ENCODE measurements at regions not wholly inside any gene's neighbourhood (a gene's known extent, or its start where the extent isn't known, plus 50 kb on each side); places are given as distances from the start of the nearest gene placed in this dataset.

DNA sequence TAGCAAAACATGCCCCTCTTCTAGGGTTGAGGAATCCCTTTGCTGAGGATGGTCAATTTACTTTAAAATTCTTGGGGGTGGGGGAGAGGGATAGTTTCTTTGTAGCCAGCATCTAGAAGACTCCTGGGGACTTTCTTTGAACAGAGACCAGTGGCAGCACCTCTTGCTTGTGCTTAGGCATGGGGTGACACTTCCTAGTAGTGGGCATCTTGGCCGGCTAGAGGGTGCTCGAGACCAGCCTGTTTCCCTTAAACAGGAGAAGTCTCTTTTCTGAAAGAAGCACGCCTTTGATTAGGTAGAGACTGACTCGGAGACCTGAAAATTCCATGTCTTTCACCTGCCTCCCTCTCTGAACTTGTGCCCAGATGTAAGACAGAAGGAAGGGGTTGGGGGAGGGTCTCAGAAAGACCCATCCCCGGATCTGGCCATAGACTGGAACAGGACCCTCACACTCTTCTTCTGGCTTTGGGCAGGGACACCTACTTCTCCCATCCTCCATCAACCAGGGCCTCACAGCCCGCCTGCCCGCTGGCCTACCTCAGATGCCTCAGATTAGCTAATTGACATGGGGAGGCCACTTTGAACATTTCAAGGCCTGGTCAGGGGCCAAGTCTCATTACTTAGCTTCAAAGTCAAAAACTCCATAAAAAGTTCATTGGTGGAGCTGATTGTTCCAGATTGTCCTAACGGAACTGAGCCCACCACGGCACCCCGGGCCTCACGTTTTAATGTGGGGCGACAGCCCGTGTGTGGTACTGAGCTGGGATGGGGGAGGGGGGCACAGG is 172.2 kb downstream of the CDC5L start:
- Histone ChIP-seq H4K20me1 (ENCODE audit: insufficient read depth, low read depth, low read length) (no peaks in the 10 kb centered on the region), H3K9me3 (ENCODE audit: low read length) (no peaks in the 10 kb centered on the region), H3K4me3 (ENCODE audit: low read length) (no peak overlapping the region), H3K9me2 (replicated peaks; ENCODE audit: insufficient read depth, low read length) (no peaks in the 10 kb centered on the region), H3K36me3 (ENCODE audit: insufficient read depth, low read length) (no peaks in the 10 kb centered on the region), H3K27ac (ENCODE audit: low read length) (no peak overlapping the region), H2AFZ (ENCODE audit: low read length) (no peak overlapping the region), H3K9ac (ENCODE audit: low read length) (no peak overlapping the region), H3K79me2 (ENCODE audit: low read length) (no peaks in the 10 kb centered on the region), H3K4me1 (ENCODE audit: low read length) (no peaks in the 10 kb centered on the region), H3K4me2 (ENCODE audit: low read depth, low read length, poor library complexity, severe bottlenecking) (no peak overlapping the region), H3K27me3 (ENCODE audit: low read length) (no peaks in the 10 kb centered on the region)
- peak; percentile 43 for DNase-seq

DNA sequence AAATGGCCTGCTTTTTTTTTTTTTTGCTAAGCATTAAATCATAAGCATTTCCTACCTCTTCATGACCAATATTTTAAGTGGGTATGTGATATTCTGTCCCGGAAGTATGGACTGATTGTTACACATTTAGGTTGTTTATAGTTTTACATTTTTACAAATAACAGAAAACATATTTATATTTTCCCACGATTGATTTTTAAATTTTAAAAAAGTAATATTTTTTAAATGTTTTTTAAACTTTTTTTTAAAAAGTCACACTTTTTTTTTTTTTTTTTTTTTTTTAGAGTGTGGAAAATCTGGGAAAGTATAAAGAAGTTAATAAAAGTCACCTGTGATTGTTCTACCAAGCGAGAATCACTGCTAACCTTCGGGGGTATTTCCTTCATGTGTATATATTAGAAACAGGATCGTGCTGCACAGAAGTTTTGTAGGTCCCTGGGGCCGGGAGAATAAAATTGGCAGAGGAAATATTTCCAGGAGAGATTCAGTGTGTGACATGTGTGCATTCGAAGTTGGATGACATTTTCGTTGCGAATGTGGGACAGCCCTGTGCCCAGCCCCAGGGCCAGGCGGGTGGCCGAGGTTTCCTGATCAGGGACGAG is 173.1 kb downstream of the CDC5L start:
- Histone ChIP-seq H3K36me3 (ENCODE audit: insufficient read depth, low read length) (no peaks in the 10 kb centered on the region), H3K9ac (ENCODE audit: low read length) (no peak overlapping the region), H3K79me2 (ENCODE audit: low read length) (no peaks in the 10 kb centered on the region), H4K20me1 (ENCODE audit: insufficient read depth, low read depth, low read length) (no peaks in the 10 kb centered on the region), H3K27me3 (ENCODE audit: low read length) (no peaks in the 10 kb centered on the region), H3K4me3 (ENCODE audit: low read length) (no peak overlapping the region), H3K9me3 (ENCODE audit: low read length) (no peaks in the 10 kb centered on the region), H3K4me1 (ENCODE audit: low read length) (no peaks in the 10 kb centered on the region), H3K4me2 (ENCODE audit: low read depth, low read length, poor library complexity, severe bottlenecking) (no peak overlapping the region), H2AFZ (ENCODE audit: low read length) (no peak overlapping the region), H3K27ac (ENCODE audit: low read length) (no peak overlapping the region), H3K9me2 (replicated peaks; ENCODE audit: insufficient read depth, low read length) (no peaks in the 10 kb centered on the region)
- no peak for DNase-seq

DNA sequence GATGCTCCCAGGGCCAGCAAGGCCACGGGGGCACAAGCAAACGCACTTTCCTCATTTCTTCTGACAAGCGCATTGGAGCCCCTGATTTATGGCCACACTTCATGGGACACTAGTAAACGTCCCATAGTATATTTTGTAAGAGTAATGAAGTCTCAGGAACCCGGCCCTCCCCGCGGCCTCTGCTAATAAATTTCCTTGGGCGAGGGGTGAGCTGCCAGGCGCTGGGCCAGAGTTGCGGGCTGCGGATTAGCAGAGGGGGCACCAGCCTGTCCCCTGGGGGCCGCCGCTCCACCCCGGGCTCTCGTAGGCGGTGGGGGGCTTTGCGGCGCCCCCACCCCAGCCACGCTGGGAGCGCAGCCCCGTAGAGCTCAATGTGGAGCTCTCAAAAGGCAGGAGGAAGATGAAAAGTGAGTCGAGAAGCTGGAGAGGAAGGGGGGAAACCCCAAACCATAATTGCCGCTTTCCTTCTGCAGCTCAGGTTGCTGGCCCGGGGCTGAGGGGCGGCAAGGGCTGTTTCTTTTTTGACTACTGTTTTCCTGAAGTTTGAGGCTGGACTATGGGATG is 173.6 kb downstream of the CDC5L start:
- Histone ChIP-seq H3K9me3 (ENCODE audit: low read length) (no peaks in the 10 kb centered on the region), H3K36me3 (ENCODE audit: insufficient read depth, low read length) (no peaks in the 10 kb centered on the region), H3K9me2 (replicated peaks; ENCODE audit: insufficient read depth, low read length) (no peaks in the 10 kb centered on the region), H3K9ac (ENCODE audit: low read length) (no peak overlapping the region), H3K79me2 (ENCODE audit: low read length) (no peaks in the 10 kb centered on the region), H3K4me2 (ENCODE audit: low read depth, low read length, poor library complexity, severe bottlenecking) (no peak overlapping the region), H3K4me3 (ENCODE audit: low read length) (no peak overlapping the region), H2AFZ (ENCODE audit: low read length) (no peak overlapping the region), H4K20me1 (ENCODE audit: insufficient read depth, low read depth, low read length) (no peaks in the 10 kb centered on the region), H3K4me1 (ENCODE audit: low read length) (no peaks in the 10 kb centered on the region), H3K27me3 (ENCODE audit: low read length) (no peaks in the 10 kb centered on the region), H3K27ac (ENCODE audit: low read length) (no peak overlapping the region)
- no peak for DNase-seq

DNA sequence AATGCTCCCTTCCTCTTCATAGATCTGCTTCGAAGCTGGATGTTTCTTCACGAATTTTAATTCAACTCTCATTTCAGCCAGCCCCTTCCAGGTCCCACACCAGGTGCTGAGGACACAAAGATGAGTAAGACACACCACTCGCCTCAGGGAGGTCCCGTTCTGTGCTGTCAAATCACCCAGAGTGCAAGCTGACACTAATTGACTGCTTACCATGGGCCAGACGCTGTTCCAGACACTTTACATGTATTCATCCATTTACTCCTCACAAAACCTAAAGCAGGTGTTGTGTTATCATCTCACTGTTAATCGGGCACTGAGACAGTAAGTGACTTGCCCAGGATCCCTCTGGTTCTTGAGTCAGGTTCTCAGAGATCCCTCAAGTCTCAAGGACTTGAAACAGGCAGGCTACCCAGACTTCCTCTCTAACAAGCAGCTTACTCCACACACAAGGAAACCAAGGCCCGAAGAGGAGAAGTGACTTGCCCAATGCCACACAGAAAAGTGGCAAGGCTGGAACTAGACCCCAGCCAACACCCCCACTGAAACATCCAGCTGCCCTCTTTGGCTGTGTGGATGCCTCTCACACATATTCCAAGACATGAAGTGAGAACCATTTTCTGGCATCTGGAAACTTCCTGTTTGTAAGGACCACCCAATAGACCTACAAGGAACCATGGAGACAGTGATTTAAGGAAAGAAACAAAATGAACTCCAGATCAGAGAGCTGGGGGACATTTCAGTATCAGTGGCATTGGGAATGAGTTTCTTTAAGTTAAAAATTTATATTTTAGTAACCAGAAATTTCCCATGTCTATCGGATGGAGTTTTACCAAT is 174.5 kb downstream of the CDC5L start:
- H4K20me1 ChIP-seq (ENCODE audit: insufficient read depth, low read depth, low read length) = no peaks in the 10 kb centered on the region
- DNase-seq = no peak
- H3K4me3 ChIP-seq (ENCODE audit: low read length) = no peak overlapping the region
- no peaks in the 10 kb centered on the region for H3K36me3 ChIP-seq (ENCODE audit: insufficient read depth, low read length)
- no peaks in the 10 kb centered on the region for H3K4me1 ChIP-seq (ENCODE audit: low read length)
- no peaks in the 10 kb centered on the region for H3K27me3 ChIP-seq (ENCODE audit: low read length)
- no peaks in the 10 kb centered on the region for H3K79me2 ChIP-seq (ENCODE audit: low read length)
- H3K9me3 ChIP-seq (ENCODE audit: low read length) = no peaks in the 10 kb centered on the region
- H3K9me2 ChIP-seq (replicated peaks; ENCODE audit: insufficient read depth, low read length) = no peaks in the 10 kb centered on the region
- no peak overlapping the region for H3K27ac ChIP-seq (ENCODE audit: low read length)
- H3K9ac ChIP-seq (ENCODE audit: low read length) = no peak overlapping the region
- no peak overlapping the region for H3K4me2 ChIP-seq (ENCODE audit: low read depth, low read length, poor library complexity, severe bottlenecking)
- H2AFZ ChIP-seq (ENCODE audit: low read length) = no peak overlapping the region

DNA sequence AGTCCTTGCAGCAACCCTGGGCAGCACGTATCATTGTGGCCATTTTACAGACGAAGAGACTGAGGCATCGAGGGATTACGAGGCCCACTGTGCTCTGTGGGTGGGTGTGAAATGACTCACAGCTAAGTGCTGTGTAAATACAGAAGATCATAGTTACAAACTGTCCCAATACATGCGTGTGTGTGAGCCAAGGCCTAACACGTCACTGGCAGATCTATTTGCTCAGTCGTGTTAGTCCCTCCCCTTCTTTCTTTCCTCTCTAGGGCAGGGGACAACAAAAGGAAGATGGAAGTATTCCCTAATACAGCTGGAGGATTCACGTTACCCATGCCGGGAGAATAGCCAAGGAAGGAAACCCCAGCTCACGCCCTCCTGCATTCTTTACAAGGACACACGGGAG is 175.9 kb downstream of the CDC5L start:
- no peak for DNase-seq
- H3K79me2 ChIP-seq (ENCODE audit: low read length) = no peaks in the 10 kb centered on the region
- no peaks in the 10 kb centered on the region for H3K27me3 ChIP-seq (ENCODE audit: low read length)
- H3K4me2 ChIP-seq (ENCODE audit: low read depth, low read length, poor library complexity, severe bottlenecking) = no peak overlapping the region
- no peaks in the 10 kb centered on the region for H3K4me1 ChIP-seq (ENCODE audit: low read length)
- H2AFZ ChIP-seq (ENCODE audit: low read length) = no peak overlapping the region
- H4K20me1 ChIP-seq (ENCODE audit: insufficient read depth, low read depth, low read length) = no peaks in the 10 kb centered on the region
- H3K36me3 ChIP-seq (ENCODE audit: insufficient read depth, low read length) = no peaks in the 10 kb centered on the region
- no peak overlapping the region for H3K4me3 ChIP-seq (ENCODE audit: low read length)
- H3K9me3 ChIP-seq (ENCODE audit: low read length) = no peaks in the 10 kb centered on the region
- no peaks in the 10 kb centered on the region for H3K9me2 ChIP-seq (replicated peaks; ENCODE audit: insufficient read depth, low read length)
- H3K9ac ChIP-seq (ENCODE audit: low read length) = no peak overlapping the region
- H3K27ac ChIP-seq (ENCODE audit: low read length) = no peak overlapping the region

DNA sequence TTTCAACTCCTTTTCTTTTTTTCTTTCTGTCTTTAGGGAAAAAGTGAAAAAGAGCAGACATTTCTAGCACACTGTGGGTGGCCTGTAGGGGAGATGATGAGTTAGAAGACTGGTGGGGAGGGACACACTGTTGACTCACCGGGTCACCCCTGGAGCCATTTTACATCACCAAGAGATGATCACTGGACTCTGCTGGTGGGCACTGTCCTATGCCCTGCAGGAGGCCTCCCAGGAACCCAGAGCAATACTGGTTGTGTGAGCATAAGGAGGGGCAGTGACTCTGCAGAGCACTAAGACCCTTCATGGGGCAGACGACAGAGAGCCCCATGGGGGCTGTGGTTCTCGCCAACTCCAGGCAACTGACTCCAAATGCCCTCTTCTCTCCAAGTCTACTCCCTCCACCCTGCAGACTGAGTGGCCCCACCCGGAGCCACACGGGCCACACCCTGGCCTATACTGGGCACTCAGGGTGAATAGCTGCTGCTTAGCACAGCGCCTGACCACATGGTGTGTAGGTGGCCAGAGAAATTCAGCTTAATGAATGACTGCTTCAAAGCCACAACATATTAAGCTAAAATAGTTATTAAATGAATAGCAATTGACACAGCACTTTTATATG is 177.5 kb downstream of the CDC5L start:
- H3K79me2 ChIP-seq (ENCODE audit: low read length) = no peaks in the 10 kb centered on the region
- no peak overlapping the region for H3K4me2 ChIP-seq (ENCODE audit: low read depth, low read length, poor library complexity, severe bottlenecking)
- no peaks in the 10 kb centered on the region for H3K9me2 ChIP-seq (replicated peaks; ENCODE audit: insufficient read depth, low read length)
- no peak overlapping the region for H2AFZ ChIP-seq (ENCODE audit: low read length)
- H3K36me3 ChIP-seq (ENCODE audit: insufficient read depth, low read length) = no peaks in the 10 kb centered on the region
- H3K9ac ChIP-seq (ENCODE audit: low read length) = no peak overlapping the region
- H3K9me3 ChIP-seq (ENCODE audit: low read length) = no peaks in the 10 kb centered on the region
- no peaks in the 10 kb centered on the region for H3K4me1 ChIP-seq (ENCODE audit: low read length)
- H3K27ac ChIP-seq (ENCODE audit: low read length) = no peak overlapping the region
- no peaks in the 10 kb centered on the region for H4K20me1 ChIP-seq (ENCODE audit: insufficient read depth, low read depth, low read length)
- H3K4me3 ChIP-seq (ENCODE audit: low read length) = no peak overlapping the region
- H3K27me3 ChIP-seq (ENCODE audit: low read length) = no peaks in the 10 kb centered on the region
- no peak for DNase-seq

DNA sequence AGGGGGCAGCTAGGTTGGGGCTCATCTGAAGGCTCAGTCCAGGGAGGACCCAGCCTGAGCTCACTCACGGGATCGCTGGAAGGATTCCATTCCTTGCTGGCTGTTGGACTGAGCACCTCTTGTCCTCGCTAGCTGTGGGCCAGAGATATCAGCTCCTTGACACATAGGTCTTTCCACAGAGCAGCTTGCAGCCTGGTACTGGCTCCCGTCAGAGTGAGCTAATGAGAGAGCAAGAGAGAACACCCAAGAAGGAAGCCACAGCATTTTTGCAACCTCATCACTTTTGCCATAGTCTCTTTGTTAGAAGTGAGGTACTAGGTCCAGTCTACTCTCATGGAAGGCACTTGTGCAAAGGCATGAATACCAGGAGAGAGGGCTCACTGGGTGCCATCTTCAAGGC is 179.9 kb downstream of the CDC5L start:
- H3K36me3 ChIP-seq (ENCODE audit: insufficient read depth, low read length) = no peaks in the 10 kb centered on the region
- H3K9me2 ChIP-seq (replicated peaks; ENCODE audit: insufficient read depth, low read length) = no peaks in the 10 kb centered on the region

DNA sequence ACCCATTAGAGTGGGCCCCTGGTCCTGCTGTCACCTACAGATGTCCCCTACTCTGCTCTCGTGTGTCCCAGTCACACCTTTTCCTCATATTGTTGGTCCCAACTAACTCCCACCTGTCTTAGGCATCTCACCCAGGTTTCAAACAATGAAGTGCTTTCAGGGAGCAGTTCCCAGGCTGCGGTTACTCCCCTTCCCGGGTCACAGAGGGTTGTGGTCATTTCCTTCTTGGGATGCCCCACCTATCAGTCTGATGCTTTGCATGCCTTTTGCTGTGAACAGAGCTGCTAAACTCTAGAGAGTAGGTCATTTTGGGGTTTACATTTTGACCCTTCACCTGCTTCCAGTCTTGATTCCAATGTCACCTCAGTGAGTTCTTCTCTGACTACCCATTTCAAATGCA is 181.6 kb downstream of the CDC5L start:
- Histone ChIP-seq H3K27ac (ENCODE audit: low read length) (no peak overlapping the region), H3K9me2 (replicated peaks; ENCODE audit: insufficient read depth, low read length) (no peaks in the 10 kb centered on the region), H3K4me2 (ENCODE audit: low read depth, low read length, poor library complexity, severe bottlenecking) (no peak overlapping the region), H3K4me1 (ENCODE audit: low read length) (no peaks in the 10 kb centered on the region), H3K9me3 (ENCODE audit: low read length) (no peaks in the 10 kb centered on the region), H3K9ac (ENCODE audit: low read length) (no peak overlapping the region), H3K27me3 (ENCODE audit: low read length) (no peaks in the 10 kb centered on the region), H3K4me3 (ENCODE audit: low read length) (no peak overlapping the region), H4K20me1 (ENCODE audit: insufficient read depth, low read depth, low read length) (no peaks in the 10 kb centered on the region), H3K79me2 (ENCODE audit: low read length) (no peaks in the 10 kb centered on the region), H3K36me3 (ENCODE audit: insufficient read depth, low read length) (no peaks in the 10 kb centered on the region), H2AFZ (ENCODE audit: low read length) (no peak overlapping the region)
- DNase-seq = no peak

More for the DNA sequence above, 179.9 kb downstream of the CDC5L start:
- H3K4me1 ChIP-seq (ENCODE audit: low read length) = no peaks in the 10 kb centered on the region
- H2AFZ ChIP-seq (ENCODE audit: low read length) = no peak overlapping the region
- no peak overlapping the region for H3K4me3 ChIP-seq (ENCODE audit: low read length)
- H4K20me1 ChIP-seq (ENCODE audit: insufficient read depth, low read depth, low read length) = no peaks in the 10 kb centered on the region
- no peaks in the 10 kb centered on the region for H3K9me3 ChIP-seq (ENCODE audit: low read length)
- no peak overlapping the region for H3K9ac ChIP-seq (ENCODE audit: low read length)
- no peak overlapping the region for H3K27ac ChIP-seq (ENCODE audit: low read length)
- no peaks in the 10 kb centered on the region for H3K27me3 ChIP-seq (ENCODE audit: low read length)
- no peaks in the 10 kb centered on the region for H3K79me2 ChIP-seq (ENCODE audit: low read length)
- no peak overlapping the region for H3K4me2 ChIP-seq (ENCODE audit: low read depth, low read length, poor library complexity, severe bottlenecking)
- DNase-seq = no peak
